ENCODE measurements at regions not wholly inside any gene's neighbourhood (a gene's known extent, or its start where the extent isn't known, plus 50 kb on each side); places are given as distances from the start of the nearest gene placed in this dataset.

GRCh38 chr2:151137526-151137925 is 124.1 kb downstream of the RBM43 start:
- TF ChIP-seq, protein P1, sequence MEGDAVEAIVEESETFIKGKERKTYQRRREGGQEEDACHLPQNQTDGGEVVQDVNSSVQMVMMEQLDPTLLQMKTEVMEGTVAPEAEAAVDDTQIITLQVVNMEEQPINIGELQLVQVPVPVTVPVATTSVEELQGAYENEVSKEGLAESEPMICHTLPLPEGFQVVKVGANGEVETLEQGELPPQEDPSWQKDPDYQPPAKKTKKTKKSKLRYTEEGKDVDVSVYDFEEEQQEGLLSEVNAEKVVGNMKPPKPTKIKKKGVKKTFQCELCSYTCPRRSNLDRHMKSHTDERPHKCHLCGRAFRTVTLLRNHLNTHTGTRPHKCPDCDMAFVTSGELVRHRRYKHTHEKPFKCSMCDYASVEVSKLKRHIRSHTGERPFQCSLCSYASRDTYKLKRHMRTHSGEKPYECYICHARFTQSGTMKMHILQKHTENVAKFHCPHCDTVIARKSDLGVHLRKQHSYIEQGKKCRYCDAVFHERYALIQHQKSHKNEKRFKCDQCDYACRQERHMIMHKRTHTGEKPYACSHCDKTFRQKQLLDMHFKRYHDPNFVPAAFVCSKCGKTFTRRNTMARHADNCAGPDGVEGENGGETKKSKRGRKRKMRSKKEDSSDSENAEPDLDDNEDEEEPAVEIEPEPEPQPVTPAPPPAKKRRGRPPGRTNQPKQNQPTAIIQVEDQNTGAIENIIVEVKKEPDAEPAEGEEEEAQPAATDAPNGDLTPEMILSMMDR (IDR thresholded peaks at IDR 0.05): no peak
- TF ChIP-seq EP300 (IDR thresholded peaks at IDR 0.05) (no peak), POLR2A (IDR thresholded peaks at IDR 0.05; ENCODE audit: low read depth) (no peak)

Data from esophagus muscularis mucosa (tissue), 4 donors.